ENCODE measurements at regions not wholly inside any gene's neighbourhood (a gene's known extent, or its start where the extent isn't known, plus 50 kb on each side); places are given as distances from the start of the nearest gene placed in this dataset.

GRCh38 chr2:78928502-78928901 is 97.0 kb upstream of the REG3G start:
- Mint-ChIP-seq H3K27ac (no peak overlapping the region), H3K4me3 (no peak overlapping the region), H3K4me1 (peaks cover 7% of the 10 kb centered on the region in 2 experiments; a peak in 3 of 4 replicates), H3K36me3 (ENCODE audit: insufficient read depth in 1 of 3, low read depth in 3 of 3) (no peaks in the 10 kb centered on the region), H3K27me3 (ENCODE audit: low read depth) (no peaks in the 10 kb centered on the region), H3K9me3 (no peaks in the 10 kb centered on the region; a peak in 1 of 5 replicates)
- H4K5ac ChIP-seq (ENCODE audit: insufficient read length, low read depth, low read length): no peak overlapping the region
- no peak overlapping the region for H4K8ac ChIP-seq (replicated peaks; ENCODE audit: insufficient read length, low read depth, low read length)
- H3K14ac ChIP-seq (ENCODE audit: insufficient read depth, low read length): no peak overlapping the region
- no peak overlapping the region for H3T11ph ChIP-seq (ENCODE audit: low read length)
- H3K79me2 ChIP-seq (ENCODE audit: insufficient read depth, low read length): no peaks in the 10 kb centered on the region
- no peaks in the 10 kb centered on the region for H4K20me1 ChIP-seq (ENCODE audit: control insufficient read depth, insufficient read depth, insufficient read length)
- H3K4me2 ChIP-seq (ENCODE audit: insufficient read depth, insufficient read length, low read length): no peak overlapping the region
- H2BK15ac ChIP-seq (ENCODE audit: low read depth, low read length): no peak overlapping the region
- no peak overlapping the region for H3K23ac ChIP-seq (ENCODE audit: insufficient read length, low read depth, low read length)
- H3K27me3 ChIP-seq (ENCODE audit: insufficient read depth, low read length): no peaks in the 10 kb centered on the region
- TF ChIP-seq, protein P1, sequence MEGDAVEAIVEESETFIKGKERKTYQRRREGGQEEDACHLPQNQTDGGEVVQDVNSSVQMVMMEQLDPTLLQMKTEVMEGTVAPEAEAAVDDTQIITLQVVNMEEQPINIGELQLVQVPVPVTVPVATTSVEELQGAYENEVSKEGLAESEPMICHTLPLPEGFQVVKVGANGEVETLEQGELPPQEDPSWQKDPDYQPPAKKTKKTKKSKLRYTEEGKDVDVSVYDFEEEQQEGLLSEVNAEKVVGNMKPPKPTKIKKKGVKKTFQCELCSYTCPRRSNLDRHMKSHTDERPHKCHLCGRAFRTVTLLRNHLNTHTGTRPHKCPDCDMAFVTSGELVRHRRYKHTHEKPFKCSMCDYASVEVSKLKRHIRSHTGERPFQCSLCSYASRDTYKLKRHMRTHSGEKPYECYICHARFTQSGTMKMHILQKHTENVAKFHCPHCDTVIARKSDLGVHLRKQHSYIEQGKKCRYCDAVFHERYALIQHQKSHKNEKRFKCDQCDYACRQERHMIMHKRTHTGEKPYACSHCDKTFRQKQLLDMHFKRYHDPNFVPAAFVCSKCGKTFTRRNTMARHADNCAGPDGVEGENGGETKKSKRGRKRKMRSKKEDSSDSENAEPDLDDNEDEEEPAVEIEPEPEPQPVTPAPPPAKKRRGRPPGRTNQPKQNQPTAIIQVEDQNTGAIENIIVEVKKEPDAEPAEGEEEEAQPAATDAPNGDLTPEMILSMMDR (conservative IDR thresholded peaks at IDR 0.05): no peak
- no peak overlapping the region for H3K4ac ChIP-seq (ENCODE audit: low read depth, low read length)
- no peak overlapping the region for H2BK20ac ChIP-seq (ENCODE audit: low read depth, low read length, poor library complexity, severe bottlenecking)
- H2AK5ac ChIP-seq (ENCODE audit: insufficient read length, low read length): no peak overlapping the region
- no peak overlapping the region for H4K91ac ChIP-seq (ENCODE audit: insufficient read length, low read depth, low read length)
- no peaks in the 10 kb centered on the region for H3K4me1 ChIP-seq (ENCODE audit: insufficient read depth, low read length)
- no peak overlapping the region for H2BK12ac ChIP-seq (ENCODE audit: insufficient read length, low read depth, low read length)
- H3K56ac ChIP-seq (ENCODE audit: insufficient read length, low read depth, low read length): no peak overlapping the region
- no peak overlapping the region for H3K18ac ChIP-seq (ENCODE audit: insufficient read length, low read depth, low read length)
- H3K9ac ChIP-seq (ENCODE audit: extremely low read depth, insufficient read length, low read length): no peak overlapping the region
- no peak for DNase-seq
- H3K23me2 ChIP-seq (ENCODE audit: insufficient read length, low read depth, low read length, poor library complexity, severe bottlenecking): no peaks in the 10 kb centered on the region
- H3K79me1 ChIP-seq (ENCODE audit: insufficient read depth, low read depth, low read length, poor library complexity, severe bottlenecking): no peaks in the 10 kb centered on the region
- H2AFZ ChIP-seq (ENCODE audit: low read length): no peak overlapping the region
- no CpG with 5 or more reads among the region's 1 CpG for WGBS (ENCODE audit: extremely low coverage, insufficient read length, low lambda C conversion rate)
- H3K9me3 ChIP-seq (ENCODE audit: control insufficient read depth, low read depth, low read length): no peaks in the 10 kb centered on the region
- no peak overlapping the region for H3K27ac ChIP-seq (ENCODE audit: insufficient read length, low read depth, low read length)
- H2BK5ac ChIP-seq (ENCODE audit: insufficient read length, low read length): no peak overlapping the region
- H2BK120ac ChIP-seq (ENCODE audit: low read depth, low read length, poor library complexity, severe bottlenecking): no peak overlapping the region

All from H9 (cell line).